ENCODE measurements at regions not wholly inside any gene's neighbourhood (a gene's known extent, or its start where the extent isn't known, plus 50 kb on each side); places are given as distances from the start of the nearest gene placed in this dataset.

DNA sequence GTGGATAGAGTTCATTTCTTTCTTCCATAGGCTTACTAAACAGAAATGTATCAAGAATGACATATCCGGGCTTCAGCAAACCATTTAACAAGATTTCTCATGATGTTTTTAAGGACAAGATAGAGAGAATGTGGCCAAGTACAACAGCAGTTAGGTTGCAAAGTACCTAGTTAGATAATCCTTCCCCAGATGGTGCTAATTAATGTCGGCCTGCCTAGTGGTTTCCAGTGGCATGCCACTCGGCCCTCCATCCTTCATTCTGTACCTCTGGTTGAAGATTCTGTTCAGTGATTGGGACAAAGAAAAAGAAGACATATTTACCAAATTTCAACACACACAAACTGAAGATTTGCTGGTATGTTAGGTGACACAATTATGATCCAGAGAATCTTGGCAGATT, 212.1 kb downstream of the MACC1 start:
- H3K27me3 ChIP-seq (ENCODE audit: control insufficient read depth, insufficient read depth, low read length), result no peaks in the 10 kb centered on the region
- no peak overlapping the region for H3K4me3 ChIP-seq (replicated peaks in 1 of 4; ENCODE audit: control extremely low read depth in 1 of 4, insufficient read depth in 1 of 4, low read depth in 3 of 4, low read length in 4 of 4)
- H4K20me1 ChIP-seq (ENCODE audit: control insufficient read depth, extremely low read depth, insufficient read depth, low read length), result no peaks in the 10 kb centered on the region
- TF ChIP-seq, protein P1, sequence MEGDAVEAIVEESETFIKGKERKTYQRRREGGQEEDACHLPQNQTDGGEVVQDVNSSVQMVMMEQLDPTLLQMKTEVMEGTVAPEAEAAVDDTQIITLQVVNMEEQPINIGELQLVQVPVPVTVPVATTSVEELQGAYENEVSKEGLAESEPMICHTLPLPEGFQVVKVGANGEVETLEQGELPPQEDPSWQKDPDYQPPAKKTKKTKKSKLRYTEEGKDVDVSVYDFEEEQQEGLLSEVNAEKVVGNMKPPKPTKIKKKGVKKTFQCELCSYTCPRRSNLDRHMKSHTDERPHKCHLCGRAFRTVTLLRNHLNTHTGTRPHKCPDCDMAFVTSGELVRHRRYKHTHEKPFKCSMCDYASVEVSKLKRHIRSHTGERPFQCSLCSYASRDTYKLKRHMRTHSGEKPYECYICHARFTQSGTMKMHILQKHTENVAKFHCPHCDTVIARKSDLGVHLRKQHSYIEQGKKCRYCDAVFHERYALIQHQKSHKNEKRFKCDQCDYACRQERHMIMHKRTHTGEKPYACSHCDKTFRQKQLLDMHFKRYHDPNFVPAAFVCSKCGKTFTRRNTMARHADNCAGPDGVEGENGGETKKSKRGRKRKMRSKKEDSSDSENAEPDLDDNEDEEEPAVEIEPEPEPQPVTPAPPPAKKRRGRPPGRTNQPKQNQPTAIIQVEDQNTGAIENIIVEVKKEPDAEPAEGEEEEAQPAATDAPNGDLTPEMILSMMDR (conservative IDR thresholded peaks at IDR 0.05 in 1 of 2, IDR thresholded peaks at IDR 0.05 in 1 of 2; ENCODE audit: low read depth in 1 of 2, low read length in 2 of 2), result no peak
- TF ChIP-seq EZH2 (IDR thresholded peaks at IDR 0.05; ENCODE audit: low read length, missing control alignments), result no peak
- H3K9me3 ChIP-seq (ENCODE audit: control insufficient read depth, insufficient read depth, low read depth, low read length), result no peaks in the 10 kb centered on the region
- H3K4me2 ChIP-seq (ENCODE audit: extremely low read depth, insufficient read depth, low read length), result no peak overlapping the region
- DNase-seq (ENCODE audit: low read depth in 2 of 2), result no peak
- H3K79me2 ChIP-seq (ENCODE audit: control insufficient read depth, insufficient read depth, low read length), result no peaks in the 10 kb centered on the region
- no peaks in the 10 kb centered on the region for H3K4me1 ChIP-seq (ENCODE audit: control insufficient read depth, extremely low read depth, insufficient read depth, low read length)
- no peak overlapping the region for H3K9ac ChIP-seq (ENCODE audit: insufficient read depth, low read length)
- no peak overlapping the region for H2AFZ ChIP-seq (ENCODE audit: low read length)
- H3K27ac ChIP-seq (ENCODE audit: insufficient read depth, low read length), result no peak overlapping the region
- no peaks in the 10 kb centered on the region for H3K36me3 ChIP-seq (ENCODE audit: control insufficient read depth, insufficient read depth, low read length)

DNA sequence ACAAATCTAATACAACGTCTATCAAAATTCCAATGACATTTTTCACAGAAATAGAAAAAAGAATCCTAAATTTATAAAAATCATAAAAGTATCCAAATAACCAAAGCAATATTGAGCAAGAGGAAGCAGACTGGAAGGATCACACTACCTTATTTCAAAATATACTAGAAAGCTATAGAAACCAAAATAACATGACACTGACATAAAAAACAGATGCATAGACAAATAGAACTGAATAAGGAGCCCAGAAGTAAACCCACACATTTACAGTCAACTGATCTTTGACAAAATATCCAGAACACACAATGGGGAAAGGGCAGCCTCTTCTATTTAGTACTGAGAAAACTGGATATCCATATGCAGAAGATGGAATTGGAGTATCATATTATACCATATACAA, 217.5 kb downstream of the MACC1 start:
- no peak overlapping the region for H2AFZ ChIP-seq (ENCODE audit: low read length)
- no peak overlapping the region for H3K27ac ChIP-seq (ENCODE audit: insufficient read depth, low read length)
- H3K9ac ChIP-seq (ENCODE audit: insufficient read depth, low read length), result no peak overlapping the region
- H3K4me1 ChIP-seq (ENCODE audit: control insufficient read depth, extremely low read depth, insufficient read depth, low read length), result no peaks in the 10 kb centered on the region
- H3K36me3 ChIP-seq (ENCODE audit: control insufficient read depth, insufficient read depth, low read length), result no peaks in the 10 kb centered on the region
- H3K9me3 ChIP-seq (ENCODE audit: control insufficient read depth, insufficient read depth, low read depth, low read length), result no peaks in the 10 kb centered on the region
- DNase-seq (ENCODE audit: low read depth in 2 of 2), result no peak
- no peaks in the 10 kb centered on the region for H3K27me3 ChIP-seq (ENCODE audit: control insufficient read depth, insufficient read depth, low read length)
- H3K4me3 ChIP-seq (replicated peaks in 1 of 4; ENCODE audit: control extremely low read depth in 1 of 4, insufficient read depth in 1 of 4, low read depth in 3 of 4, low read length in 4 of 4), result no peak overlapping the region
- H3K79me2 ChIP-seq (ENCODE audit: control insufficient read depth, insufficient read depth, low read length), result no peaks in the 10 kb centered on the region
- H4K20me1 ChIP-seq (ENCODE audit: control insufficient read depth, extremely low read depth, insufficient read depth, low read length), result no peaks in the 10 kb centered on the region
- TF ChIP-seq EZH2 (IDR thresholded peaks at IDR 0.05; ENCODE audit: low read length, missing control alignments), result no peak
- TF ChIP-seq, protein P1 (conservative IDR thresholded peaks at IDR 0.05 in 1 of 2, IDR thresholded peaks at IDR 0.05 in 1 of 2; ENCODE audit: low read depth in 1 of 2, low read length in 2 of 2), result no peak
- H3K4me2 ChIP-seq (ENCODE audit: extremely low read depth, insufficient read depth, low read length), result no peak overlapping the region

DNA sequence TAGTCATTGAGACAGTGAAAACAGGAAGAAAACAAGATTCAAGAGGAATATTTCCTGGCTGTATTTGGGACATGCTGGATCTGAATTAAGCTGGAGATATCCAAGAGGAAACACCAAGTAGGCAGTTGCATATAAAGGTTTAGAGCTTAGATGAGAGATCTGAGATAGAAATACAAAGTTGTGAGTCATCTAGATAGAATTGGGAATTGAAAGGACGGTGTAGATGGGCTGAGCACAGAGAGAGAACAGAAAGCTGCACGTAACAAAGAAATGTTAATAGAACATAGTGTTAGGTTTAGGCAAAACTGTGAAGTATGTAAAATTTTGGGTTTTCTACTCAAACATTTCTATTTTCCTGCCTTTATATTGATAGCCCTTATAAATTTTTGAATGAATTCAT, 218.5 kb upstream of the TMEM196 start:
- no peaks in the 10 kb centered on the region for H3K27me3 ChIP-seq (ENCODE audit: control insufficient read depth, insufficient read depth, low read length)
- H3K9me3 ChIP-seq (ENCODE audit: control insufficient read depth, insufficient read depth, low read depth, low read length), result no peaks in the 10 kb centered on the region
- no peaks in the 10 kb centered on the region for H3K4me1 ChIP-seq (ENCODE audit: control insufficient read depth, extremely low read depth, insufficient read depth, low read length)
- H3K4me3 ChIP-seq (replicated peaks in 1 of 4; ENCODE audit: control extremely low read depth in 1 of 4, insufficient read depth in 1 of 4, low read depth in 3 of 4, low read length in 4 of 4), result no peak overlapping the region
- H4K20me1 ChIP-seq (ENCODE audit: control insufficient read depth, extremely low read depth, insufficient read depth, low read length), result no peaks in the 10 kb centered on the region
- no peaks in the 10 kb centered on the region for H3K79me2 ChIP-seq (ENCODE audit: control insufficient read depth, insufficient read depth, low read length)
- H3K27ac ChIP-seq (ENCODE audit: insufficient read depth, low read length), result no peak overlapping the region
- H3K4me2 ChIP-seq (ENCODE audit: extremely low read depth, insufficient read depth, low read length), result no peak overlapping the region
- H3K9ac ChIP-seq (ENCODE audit: insufficient read depth, low read length), result no peak overlapping the region
- TF ChIP-seq, protein P1 (conservative IDR thresholded peaks at IDR 0.05 in 1 of 2, IDR thresholded peaks at IDR 0.05 in 1 of 2; ENCODE audit: low read depth in 1 of 2, low read length in 2 of 2), result no peak
- no peak for TF ChIP-seq EZH2 (IDR thresholded peaks at IDR 0.05; ENCODE audit: low read length, missing control alignments)
- DNase-seq (ENCODE audit: low read depth in 2 of 2), result peak in 1 of 2 donors; percentile 19
- no peaks in the 10 kb centered on the region for H3K36me3 ChIP-seq (ENCODE audit: control insufficient read depth, insufficient read depth, low read length)
- H2AFZ ChIP-seq (ENCODE audit: low read length), result no peak overlapping the region
